Astrocyte (in vitro differentiated cells and primary cell): ENCODE measurements at regions not wholly inside any gene's neighbourhood (a gene's known extent, or its start where the extent isn't known, plus 50 kb on each side); places are given as distances from the start of the nearest gene placed in this dataset.

Experiments
- CTCF ChIP-seq: IDR thresholded peaks from 2 replicates; pipeline ENCODE4 v1.5.1; 2011; ENCODE audit warnings: low read depth, mild to moderate bottlenecking, inconsistent platforms, low read length, moderate library complexity; ENCODE audit not compliant: insufficient read depth
- EZH2 ChIP-seq: IDR thresholded peaks from 2 replicates; pipeline ENCODE4 v1.6.1; 2012; ENCODE audit warnings: mild to moderate bottlenecking, low read length, inconsistent platforms; ENCODE audit not compliant: insufficient read depth

GRCh38 chr9:135419106-135419505 is 60.5 kb upstream of the PPP1R26 start:
- TF ChIP-seq CTCF (no peak), EZH2 (no peak)
